H1 (cell line): ENCODE measurements at regions not wholly inside any gene's neighbourhood (a gene's known extent, or its start where the extent isn't known, plus 50 kb on each side); places are given as distances from the start of the nearest gene placed in this dataset.

ENCODE experiments used
- CHD2 ChIP-seq: IDR thresholded peaks from 2 replicates; pipeline ENCODE4 v1.6.1; 2012; ENCODE audit warnings: low read length, improper control_type of control experiment
- JUN ChIP-seq: IDR thresholded peaks from 2 replicates; pipeline ENCODE4 v1.6.1; 2011; ENCODE audit warnings: low read depth, mild to moderate bottlenecking, improper control_type of control experiment, low read length
- POLR2AphosphoS5 ChIP-seq: IDR thresholded peaks from 2 replicates; pipeline ENCODE4 v1.6.1; 2011; ENCODE audit warnings: low read depth, low read length
- TF ChIP-seq, protein P1 (sequence below), 3 experiments: IDR thresholded peaks; 1 replicate in 2 of 3; 2 replicates in 1 of 3; pipeline versions ENCODE4 v1.5.1 to v1.6.1; 2011; ENCODE audit warnings: low read length in 3 of 3, mild to moderate bottlenecking in 3 of 3, inconsistent platforms in 2 of 3, low read depth in 1 of 3, moderate library complexity in 1 of 3; ENCODE audit not compliant: insufficient read depth in 1 of 3; ENCODE audit errors: control extremely low read depth in 1 of 3

DNA sequence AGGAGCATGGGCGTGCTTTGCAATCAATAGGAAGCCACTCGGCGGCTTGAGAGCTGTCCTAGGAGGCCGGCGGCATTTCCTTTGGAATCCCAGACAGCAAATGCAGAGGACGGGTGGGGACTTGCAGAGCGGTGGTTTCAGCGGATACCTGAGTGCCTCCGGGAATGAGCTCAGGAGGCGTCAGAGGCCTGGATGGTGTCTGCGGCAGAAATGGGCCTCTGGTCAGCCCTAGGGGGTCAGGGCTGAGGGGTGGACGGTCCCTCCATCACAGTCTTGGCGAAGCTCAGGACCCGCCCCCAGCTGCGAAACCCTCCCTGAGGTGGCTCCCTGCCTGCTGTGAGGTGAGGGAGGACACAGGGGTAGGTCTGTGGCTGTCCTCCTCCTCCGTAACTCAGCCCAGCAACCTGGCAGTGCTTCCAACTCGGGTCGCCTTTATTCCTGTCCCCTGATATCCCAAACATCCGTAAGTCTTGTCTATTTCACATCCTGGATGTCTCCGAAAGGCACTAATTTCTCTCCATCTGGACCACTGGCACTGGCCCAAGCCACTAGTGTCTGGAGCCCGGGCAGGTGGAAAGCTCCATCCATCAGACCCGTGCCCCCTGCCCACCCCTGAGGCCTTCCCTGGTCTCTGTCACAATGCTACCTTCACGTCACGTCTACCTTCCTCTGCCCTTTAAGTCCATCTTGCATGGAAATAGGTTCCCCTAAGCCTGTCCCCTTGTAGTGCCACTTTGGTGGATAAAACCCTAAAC, 686.6 kb downstream of the BRD1 start:
- TF ChIP-seq POLR2AphosphoS5 = no peak
- TF ChIP-seq, protein P1, sequence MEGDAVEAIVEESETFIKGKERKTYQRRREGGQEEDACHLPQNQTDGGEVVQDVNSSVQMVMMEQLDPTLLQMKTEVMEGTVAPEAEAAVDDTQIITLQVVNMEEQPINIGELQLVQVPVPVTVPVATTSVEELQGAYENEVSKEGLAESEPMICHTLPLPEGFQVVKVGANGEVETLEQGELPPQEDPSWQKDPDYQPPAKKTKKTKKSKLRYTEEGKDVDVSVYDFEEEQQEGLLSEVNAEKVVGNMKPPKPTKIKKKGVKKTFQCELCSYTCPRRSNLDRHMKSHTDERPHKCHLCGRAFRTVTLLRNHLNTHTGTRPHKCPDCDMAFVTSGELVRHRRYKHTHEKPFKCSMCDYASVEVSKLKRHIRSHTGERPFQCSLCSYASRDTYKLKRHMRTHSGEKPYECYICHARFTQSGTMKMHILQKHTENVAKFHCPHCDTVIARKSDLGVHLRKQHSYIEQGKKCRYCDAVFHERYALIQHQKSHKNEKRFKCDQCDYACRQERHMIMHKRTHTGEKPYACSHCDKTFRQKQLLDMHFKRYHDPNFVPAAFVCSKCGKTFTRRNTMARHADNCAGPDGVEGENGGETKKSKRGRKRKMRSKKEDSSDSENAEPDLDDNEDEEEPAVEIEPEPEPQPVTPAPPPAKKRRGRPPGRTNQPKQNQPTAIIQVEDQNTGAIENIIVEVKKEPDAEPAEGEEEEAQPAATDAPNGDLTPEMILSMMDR (IDR thresholded peaks at IDR 0.05; ENCODE audit: control extremely low read depth in 1 of 3, insufficient read depth in 1 of 3, low read depth in 1 of 3, low read length in 3 of 3) = no peak
- TF ChIP-seq CHD2 = no peak
- no peak for TF ChIP-seq JUN
